ENCODE measurements at regions not wholly inside any gene's neighbourhood (a gene's known extent, or its start where the extent isn't known, plus 50 kb on each side); places are given as distances from the start of the nearest gene placed in this dataset.

DNA sequence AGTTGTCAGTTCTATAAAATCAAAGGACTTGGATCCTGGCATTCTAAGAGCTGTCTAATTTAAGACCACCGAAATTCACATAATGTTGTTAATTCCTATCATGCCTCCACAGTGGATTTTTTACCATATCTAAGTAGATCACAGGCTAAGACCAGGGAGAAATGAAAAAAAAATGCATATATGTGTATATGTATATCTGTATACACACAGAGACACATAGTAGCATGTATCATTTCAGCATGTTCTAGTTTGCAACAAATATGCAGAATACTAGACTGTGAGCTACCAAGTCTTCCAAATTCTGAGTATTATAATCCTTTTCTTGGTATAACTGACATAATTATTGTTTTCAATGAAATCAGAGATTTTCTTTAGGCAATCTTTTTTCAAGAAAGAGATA lies 267.6 kb upstream of the TSHZ2 start:
- H3K27me3 ChIP-seq (replicated peaks in 1 of 7): no peaks in the 10 kb centered on the region
- peaks cover 0 to 3% (median 0%) of the 10 kb centered on the region in 8 donors for H3K9me3 ChIP-seq
- DNase-seq: no peak
- intact Hi-C loops (cut with DNase I; ENCODE audit: low total_unique reads): no loop called here
- H3K36me3 ChIP-seq: no peaks in the 10 kb centered on the region
- TF ChIP-seq POLR2A (IDR thresholded peaks at IDR 0.05): no peak
- 67 to 81% (median 75%) methylated on average over 1 of the region's 1 CpG for WGBS, 5 donors
- H3K27ac ChIP-seq: no peak overlapping the region
- H3K4me1 ChIP-seq: no peaks in the 10 kb centered on the region
- H3K4me3 ChIP-seq: no peak overlapping the region

DNA sequence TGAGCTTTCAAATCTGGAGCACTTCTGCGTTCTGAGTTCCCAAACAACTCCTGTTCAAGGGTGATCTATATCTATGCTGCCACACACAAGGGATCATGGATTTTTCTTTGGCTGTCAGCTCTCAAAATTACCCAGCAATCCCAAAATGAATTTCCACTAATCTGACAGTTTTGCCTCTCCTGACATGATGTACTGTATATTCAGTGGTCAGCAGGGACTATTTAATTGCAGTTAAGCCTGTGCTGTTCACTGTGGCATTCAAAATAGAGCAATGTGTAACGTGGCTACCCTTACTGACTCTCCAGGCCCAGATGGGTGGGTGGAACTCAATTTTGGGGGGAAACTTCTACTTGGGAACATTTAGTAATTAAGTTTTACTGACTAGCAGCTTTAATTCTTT lies 283.8 kb upstream of the TSHZ2 start:
- intact Hi-C loops (cut with DNase I; ENCODE audit: low total_unique reads): no loop called here
- Histone ChIP-seq H3K36me3 (no peaks in the 10 kb centered on the region), H3K27me3 (replicated peaks in 1 of 7) (peaks cover 0 to 9% (median 0%) of the 10 kb centered on the region in 7 donors), H3K4me3 (no peak overlapping the region), H3K4me1 (no peaks in the 10 kb centered on the region), H3K27ac (no peak overlapping the region), H3K9me3 (peaks cover 0 to 11% (median 2%) of the 10 kb centered on the region in 8 donors)
- no peak for TF ChIP-seq POLR2A (IDR thresholded peaks at IDR 0.05)
- TF ChIP-seq, protein P1, sequence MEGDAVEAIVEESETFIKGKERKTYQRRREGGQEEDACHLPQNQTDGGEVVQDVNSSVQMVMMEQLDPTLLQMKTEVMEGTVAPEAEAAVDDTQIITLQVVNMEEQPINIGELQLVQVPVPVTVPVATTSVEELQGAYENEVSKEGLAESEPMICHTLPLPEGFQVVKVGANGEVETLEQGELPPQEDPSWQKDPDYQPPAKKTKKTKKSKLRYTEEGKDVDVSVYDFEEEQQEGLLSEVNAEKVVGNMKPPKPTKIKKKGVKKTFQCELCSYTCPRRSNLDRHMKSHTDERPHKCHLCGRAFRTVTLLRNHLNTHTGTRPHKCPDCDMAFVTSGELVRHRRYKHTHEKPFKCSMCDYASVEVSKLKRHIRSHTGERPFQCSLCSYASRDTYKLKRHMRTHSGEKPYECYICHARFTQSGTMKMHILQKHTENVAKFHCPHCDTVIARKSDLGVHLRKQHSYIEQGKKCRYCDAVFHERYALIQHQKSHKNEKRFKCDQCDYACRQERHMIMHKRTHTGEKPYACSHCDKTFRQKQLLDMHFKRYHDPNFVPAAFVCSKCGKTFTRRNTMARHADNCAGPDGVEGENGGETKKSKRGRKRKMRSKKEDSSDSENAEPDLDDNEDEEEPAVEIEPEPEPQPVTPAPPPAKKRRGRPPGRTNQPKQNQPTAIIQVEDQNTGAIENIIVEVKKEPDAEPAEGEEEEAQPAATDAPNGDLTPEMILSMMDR (IDR thresholded peaks at IDR 0.05 in 8 of 11, conservative IDR thresholded peaks at IDR 0.05 in 3 of 11): no peak
- TF ChIP-seq POLR2AphosphoS5 (IDR thresholded peaks at IDR 0.05): no peak
- WGBS, 5 donors: 57 to 69% (median 60%) methylated on average over 2 of the region's 2 CpGs
- no peak for DNase-seq

DNA sequence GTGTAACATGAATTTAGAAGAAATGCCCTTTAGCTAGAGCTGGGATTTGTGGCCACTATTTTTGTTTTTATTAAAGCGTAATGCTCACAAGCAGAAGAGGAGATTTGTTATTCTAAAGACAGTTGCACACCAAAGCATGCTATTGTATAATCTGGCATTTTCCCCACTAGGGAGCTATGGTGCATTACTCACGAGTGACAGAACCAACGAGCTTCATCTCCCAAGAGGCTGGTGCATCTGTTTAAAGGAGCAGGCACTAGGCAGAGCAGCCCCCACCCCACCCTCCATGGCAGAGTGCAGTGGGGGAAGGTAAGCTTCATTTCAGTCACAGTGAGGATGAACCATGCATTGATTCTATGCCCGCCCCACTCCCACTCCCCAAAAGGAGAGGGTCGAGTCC lies 287.3 kb upstream of the TSHZ2 start:
- Histone ChIP-seq H3K27me3 (replicated peaks in 1 of 7) (peaks cover 0 to 9% (median 0%) of the 10 kb centered on the region in 7 donors), H3K4me3 (no peak overlapping the region), H3K27ac (no peak overlapping the region), H3K4me1 (no peaks in the 10 kb centered on the region), H3K9me3 (peaks cover 0 to 11% (median 4%) of the 10 kb centered on the region in 8 donors), H3K36me3 (no peaks in the 10 kb centered on the region)
- DNase-seq: no peak
- intact Hi-C loops (cut with DNase I; ENCODE audit: low total_unique reads): no loop called here
- WGBS, 5 donors: 63 to 69% (median 66%) methylated on average over 5 of the region's 5 CpGs
- TF ChIP-seq POLR2A (IDR thresholded peaks at IDR 0.05) (no peak), POLR2AphosphoS5 (IDR thresholded peaks at IDR 0.05) (no peak)
- TF ChIP-seq, protein P1 (IDR thresholded peaks at IDR 0.05 in 8 of 11, conservative IDR thresholded peaks at IDR 0.05 in 3 of 11): no peak

DNA sequence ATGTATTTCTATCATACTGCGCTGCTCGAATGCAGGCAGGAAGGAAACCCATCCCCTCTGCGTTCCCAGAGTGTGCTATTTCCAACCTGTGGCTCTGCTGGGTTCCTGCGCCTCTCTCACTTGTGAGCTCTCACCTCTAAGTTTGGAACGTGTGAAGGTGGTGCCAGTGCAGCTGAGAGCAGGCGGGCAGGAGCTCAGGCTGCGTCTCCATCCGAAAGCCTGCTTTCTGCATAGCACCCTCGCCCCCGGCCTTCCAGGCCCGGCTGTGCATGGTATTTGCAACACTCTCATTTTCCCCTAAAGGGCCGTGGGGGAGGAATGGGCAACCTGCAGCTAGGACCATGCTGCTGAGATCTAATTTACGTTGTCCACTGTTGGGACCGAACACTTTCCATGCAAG lies 288.0 kb upstream of the TSHZ2 start:
- H3K4me3 ChIP-seq: no peak overlapping the region
- H3K36me3 ChIP-seq: no peaks in the 10 kb centered on the region
- WGBS, 5 donors: 27 to 53% (median 50%) methylated on average over 6 to 14 of the region's 14 CpGs
- no peak overlapping the region for H3K27ac ChIP-seq
- peaks cover 0 to 11% (median 4%) of the 10 kb centered on the region in 8 donors for H3K9me3 ChIP-seq
- no peak for DNase-seq
- H3K27me3 ChIP-seq (replicated peaks in 1 of 7): peaks cover 0 to 9% (median 0%) of the 10 kb centered on the region in 7 donors
- H3K4me1 ChIP-seq: no peaks in the 10 kb centered on the region
- no peak for TF ChIP-seq POLR2AphosphoS5 (IDR thresholded peaks at IDR 0.05)
- TF ChIP-seq POLR2A (IDR thresholded peaks at IDR 0.05): no peak
- TF ChIP-seq, protein P1 (IDR thresholded peaks at IDR 0.05 in 8 of 11, conservative IDR thresholded peaks at IDR 0.05 in 3 of 11): no peak
- intact Hi-C loops (cut with DNase I; ENCODE audit: low total_unique reads): no loop called here

DNA sequence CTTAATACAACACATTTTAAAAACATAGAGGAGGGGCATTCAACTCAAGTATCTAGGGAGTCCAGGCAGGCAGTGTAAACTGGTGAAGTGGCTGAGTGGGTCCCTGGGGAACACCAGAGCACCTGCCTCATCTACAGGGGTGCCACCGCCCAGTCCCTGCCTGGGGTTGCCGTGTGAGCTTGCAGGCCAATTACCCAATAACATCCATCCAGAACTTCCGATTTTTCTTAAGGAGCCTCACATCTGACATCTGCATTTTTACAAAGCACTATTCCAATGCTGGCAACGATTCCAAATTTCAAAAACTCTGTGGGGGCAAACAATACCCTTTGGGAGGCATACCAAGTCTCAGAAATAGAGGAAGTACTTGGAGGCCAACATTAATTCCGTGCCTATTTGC lies 288.4 kb upstream of the TSHZ2 start:
- no peaks in the 10 kb centered on the region for H3K36me3 ChIP-seq
- no peak for DNase-seq
- H3K27me3 ChIP-seq (replicated peaks in 1 of 7): peaks cover 0 to 9% (median 0%) of the 10 kb centered on the region in 7 donors
- WGBS, 5 donors: 47 to 55% (median 50%) methylated on average over 5 of the region's 5 CpGs
- H3K4me1 ChIP-seq: no peaks in the 10 kb centered on the region
- intact Hi-C loops (cut with DNase I; ENCODE audit: low total_unique reads): no loop called here
- TF ChIP-seq, protein P1 (IDR thresholded peaks at IDR 0.05 in 8 of 11, conservative IDR thresholded peaks at IDR 0.05 in 3 of 11): no peak
- TF ChIP-seq POLR2AphosphoS5 (IDR thresholded peaks at IDR 0.05) (no peak), POLR2A (IDR thresholded peaks at IDR 0.05) (no peak)
- H3K4me3 ChIP-seq: no peak overlapping the region
- H3K9me3 ChIP-seq: peaks cover 0 to 11% (median 4%) of the 10 kb centered on the region in 8 donors
- H3K27ac ChIP-seq: no peak overlapping the region

Data from spleen (tissue), 11 donors.